CD4-positive, alpha-beta T cell treated with Interleukin-15 for 1 hour (primary cell): ENCODE measurements at regions not wholly inside any gene's neighbourhood (a gene's known extent, or its start where the extent isn't known, plus 50 kb on each side); places are given as distances from the start of the nearest gene placed in this dataset.
"Not testable (repeated sequence)": the region's sequence is repeated elsewhere in the genome, so short reads cannot be mapped to it uniquely, and the experiment has no call there.

Experiments used
- DNase-seq: peaks from one replicate; pipeline ENCODE4 v3.0.0-alpha.2; 2020

- DNase-seq = no peak
Measured at GRCh38 chr4:54843106-54843505, 185.3 kb downstream of the KIT start.

GRCh38 chr4:54842656-54843055, 184.9 kb downstream of the KIT start:
- DNase-seq = no peak

- DNase-seq = no peak
Measured at GRCh38 chr4:54842226-54842625, 184.5 kb downstream of the KIT start.

GRCh38 chr4:54840992-54841768, 183.4 kb downstream of the KIT start:
- DNase-seq = no peak

- no peak for DNase-seq
Measured at GRCh38 chr4:54840430-54840829, 182.7 kb downstream of the KIT start.

GRCh38 chr4:54838301-54838700, 180.5 kb downstream of the KIT start:
- DNase-seq = no peak

GRCh38 chr4:54837576-54838140, 179.9 kb downstream of the KIT start:
- DNase-seq = no peak

GRCh38 chr4:54828361-54828760, 170.6 kb downstream of the KIT start:
- not testable (repeated sequence) for DNase-seq

GRCh38 chr4:54823616-54824015, 165.9 kb downstream of the KIT start:
- no peak for DNase-seq

GRCh38 chr4:54819034-54819433, 161.3 kb downstream of the KIT start:
- no peak for DNase-seq

- no peak for DNase-seq
Measured at GRCh38 chr4:54818481-54818880, 160.7 kb downstream of the KIT start.

- DNase-seq = no peak
Measured at GRCh38 chr4:54813674-54814073, 155.9 kb downstream of the KIT start.

- DNase-seq = no peak
Measured at GRCh38 chr4:54806351-54806750, 148.6 kb downstream of the KIT start.

- DNase-seq = no peak
Measured at GRCh38 chr4:54802336-54802735, 144.6 kb downstream of the KIT start.

- no peak for DNase-seq
Measured at GRCh38 chr4:54800831-54801530, 143.2 kb downstream of the KIT start.

- DNase-seq = no peak
Measured at GRCh38 chr4:54794579-54794978, 136.8 kb downstream of the KIT start.

GRCh38 chr4:54793856-54794422, 136.2 kb downstream of the KIT start:
- no peak for DNase-seq
